ENCODE measurements at regions not wholly inside any gene's neighbourhood (a gene's known extent, or its start where the extent isn't known, plus 50 kb on each side); places are given as distances from the start of the nearest gene placed in this dataset.

- H3K9me3 ChIP-seq (ENCODE audit: control insufficient read depth in 1 of 2, insufficient read depth in 1 of 2, low read depth in 1 of 2, low read length in 2 of 2): no peaks in the 10 kb centered on the region
- DNase-seq (ENCODE audit: low read depth, low spot score) (no peak), ATAC-seq (no peak)
- H3K9me2 ChIP-seq (ENCODE audit: insufficient read depth): no peaks in the 10 kb centered on the region
- no peak overlapping the region for H3K4me2 ChIP-seq (ENCODE audit: low read length)
- POLR2A ChIA-PET: no interaction called here
- CTCF ChIA-PET: no interaction called here
- RAD21 ChIA-PET (ENCODE audit: low non-redundant PET in 1 of 2, low total read pairs in 2 of 2, uncharacterized antibody in 2 of 2, unreplicated experiment in 2 of 2): no interaction called here
- no peak overlapping the region for H2AFZ ChIP-seq (ENCODE audit: low read depth, low read length, poor library complexity, severe bottlenecking)
- BruUV-seq (replicated peaks): no TSS peak
- no peaks in the 10 kb centered on the region for H3K79me2 ChIP-seq (ENCODE audit: insufficient read depth, low read length)
- H3K4me3 ChIP-seq (replicated peaks in 1 of 2; ENCODE audit: low read depth in 1 of 2, low read length in 2 of 2): no peak overlapping the region
- no peaks in the 10 kb centered on the region for H3K27me3 ChIP-seq (ENCODE audit: insufficient read depth, low read length)
- H4K20me1 ChIP-seq (ENCODE audit: insufficient read depth): no peaks in the 10 kb centered on the region
- H3K27ac ChIP-seq (ENCODE audit: low read depth, low read length): no peak overlapping the region
- H3K4me1 ChIP-seq (ENCODE audit: control insufficient read depth in 1 of 2, insufficient read depth in 2 of 2, low read length in 2 of 2): peaks cover 0 to 6% of the 10 kb centered on the region in 2 experiments; a peak in 2 of 4 replicates
- intact Hi-C loops (cut with micrococcal nuclease): no loop called here
- TF ChIP-seq SP1 (IDR thresholded peaks at IDR 0.05; ENCODE audit: low read depth): no peak
- no peak for TF ChIP-seq SRF (IDR thresholded peaks at IDR 0.05; ENCODE audit: low read depth)
- TF ChIP-seq EZH2phosphoT487 (IDR thresholded peaks at IDR 0.05; ENCODE audit: borderline replicate concordance): no peak
- TF ChIP-seq POLR2A (IDR thresholded peaks at IDR 0.05; ENCODE audit: borderline replicate concordance, extremely low read depth, insufficient read depth, insufficient read length): no peak
- TF ChIP-seq REST (IDR thresholded peaks at IDR 0.05; ENCODE audit: low read depth): no peak
- no peak for TF ChIP-seq ZNF274 (IDR thresholded peaks at IDR 0.05; ENCODE audit: low read depth, low read length)
- no peak for TF ChIP-seq CEBPB (IDR thresholded peaks at IDR 0.05; ENCODE audit: low read depth)
- no peak for TF ChIP-seq ELF1 (IDR thresholded peaks at IDR 0.05; ENCODE audit: borderline replicate concordance, low read depth)
- no peak for TF ChIP-seq TCF7L2 (IDR thresholded peaks at IDR 0.05; ENCODE audit: borderline replicate concordance, extremely low read depth, insufficient read depth, insufficient read length)
- TF ChIP-seq JUND (IDR thresholded peaks at IDR 0.05): no peak
- no peak for TF ChIP-seq MAX (IDR thresholded peaks at IDR 0.05)
- TF ChIP-seq YY1 (IDR thresholded peaks at IDR 0.05; ENCODE audit: extremely low read depth, insufficient replicate concordance, low read depth, low read length): no peak
- TF ChIP-seq EGR1 (IDR thresholded peaks at IDR 0.05; ENCODE audit: low read depth): no peak
- TF ChIP-seq CBX3 (IDR thresholded peaks at IDR 0.05; ENCODE audit: low read depth): no peak
- no peak for TF ChIP-seq SIN3A (IDR thresholded peaks at IDR 0.05; ENCODE audit: low read depth)
- TF ChIP-seq, protein P1, sequence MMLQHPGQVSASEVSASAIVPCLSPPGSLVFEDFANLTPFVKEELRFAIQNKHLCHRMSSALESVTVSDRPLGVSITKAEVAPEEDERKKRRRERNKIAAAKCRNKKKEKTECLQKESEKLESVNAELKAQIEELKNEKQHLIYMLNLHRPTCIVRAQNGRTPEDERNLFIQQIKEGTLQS (IDR thresholded peaks at IDR 0.05): no peak
- no peak for TF ChIP-seq FOSL1 (IDR thresholded peaks at IDR 0.05; ENCODE audit: low read depth)
- H3K9ac ChIP-seq (ENCODE audit: low read length): no peak overlapping the region
- no peaks in the 10 kb centered on the region for H3K36me3 ChIP-seq (ENCODE audit: control insufficient read depth in 1 of 2, insufficient read depth in 2 of 2, low read length in 2 of 2)
Measured at GRCh38 chr14:34203251-34203722, 252.4 kb upstream of the EGLN3 start.

All from HCT116 (cell line).